ENCODE measurements at regions not wholly inside any gene's neighbourhood (a gene's known extent, or its start where the extent isn't known, plus 50 kb on each side); places are given as distances from the start of the nearest gene placed in this dataset.
"Not testable (repeated sequence)": the region's sequence is repeated elsewhere in the genome, so short reads cannot be mapped to it uniquely, and the experiment has no call there.

DNA sequence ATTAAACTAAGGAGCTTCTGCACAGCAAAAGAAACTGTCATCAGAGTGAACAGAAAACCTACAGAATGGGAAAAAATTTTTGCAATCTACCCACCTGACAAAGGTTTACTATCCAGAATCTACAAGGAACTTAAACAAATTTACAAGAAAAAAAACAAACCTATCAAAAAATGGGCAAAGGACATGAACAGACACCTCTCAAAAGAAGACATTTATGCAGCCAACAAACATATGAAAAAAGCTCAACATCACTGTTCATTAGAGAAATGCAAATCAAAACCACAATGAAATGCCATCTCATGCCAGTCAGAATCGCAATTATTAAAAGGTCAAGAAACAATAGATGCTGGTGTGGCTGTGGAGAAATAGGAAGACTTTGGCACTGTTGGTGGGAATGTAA, 218.5 kb upstream of the SMIM30 start:
- H4K91ac ChIP-seq (ENCODE audit: insufficient read depth, low read depth, low read length); H2BK5ac ChIP-seq (ENCODE audit: low read depth, low read length, poor library complexity, severe bottlenecking); ATAC-seq (ENCODE audit: low read depth); intact Hi-C loops (cut with micrococcal nuclease); H3K4ac ChIP-seq (ENCODE audit: low read depth, low read length); H3K36me3 ChIP-seq (ENCODE audit: control insufficient read depth, insufficient read depth, low read length); H3K9me3 ChIP-seq (ENCODE audit: control insufficient read depth, insufficient read depth, low read length); in situ Hi-C loops (cut with MboI; ENCODE audit: low sequenced_read_pairs); POLR2A ChIA-PET (ENCODE audit: unreplicated experiment); BruUV-seq (replicated peaks); H2AK5ac ChIP-seq (ENCODE audit: low read depth, low read length); H4K20me1 ChIP-seq (ENCODE audit: insufficient read depth, low read length); H2BK15ac ChIP-seq (ENCODE audit: low read depth, low read length); CTCF ChIA-PET; dilution Hi-C loops (cut with HindIII; ENCODE audit: low sequenced_read_pairs, unreplicated experiment); H3K4me3 ChIP-seq (ENCODE audit: insufficient read depth, low read depth, low read length); H3K27ac ChIP-seq (ENCODE audit: insufficient read depth, low read length); H2BK20ac ChIP-seq (ENCODE audit: low read depth, low read length); H3K4me2 ChIP-seq (ENCODE audit: low read depth, low read length); H3K27me3 ChIP-seq (ENCODE audit: control insufficient read depth, insufficient read depth, low read length); H4K5ac ChIP-seq (ENCODE audit: low read depth, low read length); H3K18ac ChIP-seq (ENCODE audit: low read depth, low read length); H2BK120ac ChIP-seq (ENCODE audit: low read depth, low read length); H3K4me1 ChIP-seq (ENCODE audit: control insufficient read depth, insufficient read depth, low read length); DNase-seq; H3K56ac ChIP-seq (ENCODE audit: extremely low read depth, insufficient read depth, low read length); H3K14ac ChIP-seq (replicated peaks; ENCODE audit: low read depth, low read length); H3K9me1 ChIP-seq (ENCODE audit: insufficient read depth, low read length); H3K79me1 ChIP-seq (ENCODE audit: low read depth in 1 of 2, low read length in 2 of 2); H4K8ac ChIP-seq (ENCODE audit: low read depth in 2 of 2, low read length in 2 of 2); H3K23ac ChIP-seq (ENCODE audit: low read depth, low read length); H3K9ac ChIP-seq (ENCODE audit: low read depth, low read length); H2AFZ ChIP-seq (replicated peaks; ENCODE audit: low read length, poor library complexity); H2AK9ac ChIP-seq (replicated peaks; ENCODE audit: low read depth, low read length, poor library complexity): not testable (repeated sequence)
- WGBS, 2 experiments (ENCODE audit: extremely low coverage in 2 of 2, insufficient read length in 1 of 2), result no CpG with 5 or more reads among the region's 1 CpG

Measured in IMR-90 (cell line).